GM20000 (cell line): ENCODE measurements at regions not wholly inside any gene's neighbourhood (a gene's known extent, or its start where the extent isn't known, plus 50 kb on each side); places are given as distances from the start of the nearest gene placed in this dataset.

Experiments
- DNase-seq: peaks from one replicate; pipeline ENCODE4 v3.0.0; 2012; ENCODE audit warnings: low spot score
- CTCF ChIP-seq: IDR thresholded peaks from 2 replicates; pipeline ENCODE4 v1.5.1; 2012; ENCODE audit warnings: mild to moderate bottlenecking, control low read depth; ENCODE audit errors: extremely low read depth, missing control alignments

- DNase-seq, result no peak
- no peak for TF ChIP-seq CTCF
Observed at GRCh38 chr6:25192590-25193459, 86.3 kb upstream of the CARMIL1 start.

DNA sequence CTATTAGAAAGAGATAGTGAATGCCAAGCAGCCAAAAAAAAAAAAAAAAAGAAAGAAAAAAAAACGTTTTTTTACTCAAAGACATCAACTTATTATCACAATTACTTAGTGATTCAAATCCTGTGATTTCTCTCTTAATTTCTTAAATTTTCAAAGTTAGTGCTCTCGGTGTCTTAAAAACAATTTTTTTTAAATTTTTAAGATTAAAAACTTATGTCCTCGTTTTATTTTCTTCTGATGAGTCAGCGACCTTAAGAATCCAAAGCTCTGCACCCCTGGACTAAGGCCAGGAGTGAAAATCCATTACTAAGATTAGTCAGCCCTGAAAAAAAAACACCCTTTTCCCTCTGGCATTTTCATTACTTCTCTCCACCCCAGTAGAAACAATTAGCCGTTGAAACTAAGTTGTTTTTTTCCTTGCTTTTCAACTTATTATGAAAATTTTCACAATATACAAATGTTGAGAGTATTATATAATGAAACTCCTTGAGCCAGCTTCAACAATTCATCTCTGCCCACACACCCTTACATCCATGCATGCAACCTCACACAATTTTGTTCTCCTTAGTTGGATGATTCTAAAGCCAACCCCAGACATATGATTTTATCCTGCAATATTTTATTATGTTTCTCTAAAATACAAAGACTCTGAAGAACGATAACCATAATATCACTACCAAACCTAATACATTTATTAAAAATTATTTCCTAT lies 85.6 kb upstream of the CARMIL1 start:
- DNase-seq, result no peak
- no peak for TF ChIP-seq CTCF

GRCh38 chr6:25194172-25194678 lies 84.9 kb upstream of the CARMIL1 start:
- TF ChIP-seq CTCF, result no peak
- no peak for DNase-seq

GRCh38 chr6:25196464-25196863 lies 82.7 kb upstream of the CARMIL1 start:
- DNase-seq, result no peak
- TF ChIP-seq CTCF, result no peak

DNA sequence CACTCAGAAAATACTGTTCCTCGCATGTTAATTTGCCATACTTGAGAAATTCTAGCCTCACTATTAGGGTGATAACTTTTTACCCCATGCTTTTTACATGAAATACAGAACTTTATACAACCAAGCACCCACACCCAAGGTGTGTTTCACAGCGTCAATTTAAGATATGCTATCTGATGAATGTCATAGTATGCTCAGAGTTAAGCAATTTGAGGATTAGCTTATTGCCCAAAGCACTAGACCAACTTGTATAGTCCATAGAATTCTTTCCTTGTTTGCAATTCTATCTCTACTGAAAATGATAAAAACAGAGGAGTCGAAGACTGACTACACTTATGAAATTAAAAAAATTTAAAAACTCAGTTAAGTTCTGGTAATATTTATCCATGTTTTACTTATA lies 82.1 kb upstream of the CARMIL1 start:
- DNase-seq, result no peak
- no peak for TF ChIP-seq CTCF

DNA sequence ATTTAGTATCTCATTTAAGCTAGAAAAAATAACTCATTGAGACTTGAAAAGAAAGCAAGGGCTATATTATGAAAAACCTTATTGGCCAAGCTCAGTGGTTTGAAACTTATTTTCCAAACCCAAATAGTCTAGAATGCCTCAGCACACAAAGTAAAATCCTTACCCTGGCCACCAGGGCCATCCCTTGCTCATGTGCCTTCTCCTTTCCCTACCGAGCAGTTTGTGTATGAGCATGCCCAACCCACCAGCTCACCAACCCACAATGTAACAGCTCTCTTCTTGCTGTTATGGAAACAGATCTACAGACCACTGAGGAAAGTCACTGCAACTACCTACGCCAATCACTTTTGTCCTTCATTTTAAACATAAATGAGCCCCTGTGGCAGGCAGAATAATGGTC lies 79.6 kb upstream of the CARMIL1 start:
- no peak for DNase-seq
- no peak for TF ChIP-seq CTCF

DNA sequence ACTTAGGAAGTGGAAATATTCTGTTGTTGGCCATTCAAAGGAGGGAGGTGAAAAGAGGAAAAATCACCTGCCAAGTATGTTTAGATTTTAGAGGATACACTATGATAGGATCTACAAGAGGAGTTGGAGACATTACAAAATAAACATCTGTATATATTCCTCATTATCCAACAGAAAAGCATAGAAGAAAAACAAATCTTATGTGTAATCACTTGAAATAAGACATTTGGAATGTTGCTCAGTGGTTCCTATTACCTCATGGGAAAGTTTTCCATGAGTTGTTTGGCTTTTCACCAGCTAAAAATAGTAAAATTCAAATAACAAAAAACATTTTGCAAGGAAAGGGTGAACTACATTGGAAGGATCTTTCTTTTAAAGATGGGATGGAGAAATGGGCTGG lies 76.7 kb upstream of the CARMIL1 start:
- no peak for DNase-seq

More for the DNA sequence above, 76.7 kb upstream of the CARMIL1 start:
- TF ChIP-seq CTCF, result no peak
